ENCODE measurements at regions not wholly inside any gene's neighbourhood (a gene's known extent, or its start where the extent isn't known, plus 50 kb on each side); places are given as distances from the start of the nearest gene placed in this dataset.

- TF ChIP-seq, protein P1, sequence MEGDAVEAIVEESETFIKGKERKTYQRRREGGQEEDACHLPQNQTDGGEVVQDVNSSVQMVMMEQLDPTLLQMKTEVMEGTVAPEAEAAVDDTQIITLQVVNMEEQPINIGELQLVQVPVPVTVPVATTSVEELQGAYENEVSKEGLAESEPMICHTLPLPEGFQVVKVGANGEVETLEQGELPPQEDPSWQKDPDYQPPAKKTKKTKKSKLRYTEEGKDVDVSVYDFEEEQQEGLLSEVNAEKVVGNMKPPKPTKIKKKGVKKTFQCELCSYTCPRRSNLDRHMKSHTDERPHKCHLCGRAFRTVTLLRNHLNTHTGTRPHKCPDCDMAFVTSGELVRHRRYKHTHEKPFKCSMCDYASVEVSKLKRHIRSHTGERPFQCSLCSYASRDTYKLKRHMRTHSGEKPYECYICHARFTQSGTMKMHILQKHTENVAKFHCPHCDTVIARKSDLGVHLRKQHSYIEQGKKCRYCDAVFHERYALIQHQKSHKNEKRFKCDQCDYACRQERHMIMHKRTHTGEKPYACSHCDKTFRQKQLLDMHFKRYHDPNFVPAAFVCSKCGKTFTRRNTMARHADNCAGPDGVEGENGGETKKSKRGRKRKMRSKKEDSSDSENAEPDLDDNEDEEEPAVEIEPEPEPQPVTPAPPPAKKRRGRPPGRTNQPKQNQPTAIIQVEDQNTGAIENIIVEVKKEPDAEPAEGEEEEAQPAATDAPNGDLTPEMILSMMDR (IDR thresholded peaks at IDR 0.05; ENCODE audit: insufficient read depth, low read length, poor library complexity, severe bottlenecking) = no peak
- no peak overlapping the region for H3K4me3 ChIP-seq (ENCODE audit: low read depth, low read length)
- no peak for DNase-seq (ENCODE audit: low read depth)
Observed at GRCh38 chr15:58247855-58248842, 110.0 kb downstream of the AQP9 start.

GRCh38 chr15:58249646-58250312, 111.6 kb downstream of the AQP9 start:
- no peak overlapping the region for H3K4me3 ChIP-seq (ENCODE audit: low read depth, low read length)
- TF ChIP-seq, protein P1 (IDR thresholded peaks at IDR 0.05; ENCODE audit: insufficient read depth, low read length, poor library complexity, severe bottlenecking) = no peak
- DNase-seq (ENCODE audit: low read depth) = no peak
- H3K36me3 ChIP-seq (ENCODE audit: control insufficient read depth, insufficient read depth, low read length) = no peaks in the 10 kb centered on the region
- no peaks in the 10 kb centered on the region for H3K27me3 ChIP-seq (ENCODE audit: control insufficient read depth, insufficient read depth, low read length)

More at GRCh38 chr15:58247855-58248842, 110.0 kb downstream of the AQP9 start:
- no peaks in the 10 kb centered on the region for H3K36me3 ChIP-seq (ENCODE audit: control insufficient read depth, insufficient read depth, low read length)
- no peaks in the 10 kb centered on the region for H3K27me3 ChIP-seq (ENCODE audit: control insufficient read depth, insufficient read depth, low read length)

GRCh38 chr15:58252586-58253323, 114.6 kb downstream of the AQP9 start:
- Histone ChIP-seq H3K36me3 (ENCODE audit: control insufficient read depth, insufficient read depth, low read length) (no peaks in the 10 kb centered on the region), H3K4me3 (ENCODE audit: low read depth, low read length) (no peak overlapping the region), H3K27me3 (ENCODE audit: control insufficient read depth, insufficient read depth, low read length) (no peaks in the 10 kb centered on the region)
- TF ChIP-seq, protein P1 (IDR thresholded peaks at IDR 0.05; ENCODE audit: insufficient read depth, low read length, poor library complexity, severe bottlenecking) = no peak
- no peak for DNase-seq (ENCODE audit: low read depth)

- Histone ChIP-seq H3K27me3 (ENCODE audit: control insufficient read depth, insufficient read depth, low read length) (no peaks in the 10 kb centered on the region), H3K36me3 (ENCODE audit: control insufficient read depth, insufficient read depth, low read length) (no peaks in the 10 kb centered on the region), H3K4me3 (ENCODE audit: low read depth, low read length) (no peak overlapping the region)
- no peak for DNase-seq (ENCODE audit: low read depth)
- TF ChIP-seq, protein P1 (IDR thresholded peaks at IDR 0.05; ENCODE audit: insufficient read depth, low read length, poor library complexity, severe bottlenecking) = no peak
Observed at GRCh38 chr15:58257776-58258325, 119.7 kb downstream of the AQP9 start.

- H3K36me3 ChIP-seq (ENCODE audit: control insufficient read depth, insufficient read depth, low read length) = no peaks in the 10 kb centered on the region
- no peaks in the 10 kb centered on the region for H3K27me3 ChIP-seq (ENCODE audit: control insufficient read depth, insufficient read depth, low read length)
- TF ChIP-seq, protein P1 (IDR thresholded peaks at IDR 0.05; ENCODE audit: insufficient read depth, low read length, poor library complexity, severe bottlenecking) = no peak
- DNase-seq (ENCODE audit: low read depth) = no peak
- no peak overlapping the region for H3K4me3 ChIP-seq (ENCODE audit: low read depth, low read length)
Observed at GRCh38 chr15:58258501-58259292, 120.5 kb downstream of the AQP9 start.

Measured in kidney epithelial cell (primary cell).